Sigmoid colon (tissue), 6 donors: ENCODE measurements at regions not wholly inside any gene's neighbourhood (a gene's known extent, or its start where the extent isn't known, plus 50 kb on each side); places are given as distances from the start of the nearest gene placed in this dataset.

Experiments
- DNase-seq: peaks from one replicate; pipeline ENCODE4 v3.0.0-alpha.2; 2019
- H3K27ac ChIP-seq, 4 donors: fragments of 200-600 bp; sonication (generic); one replicate each; pipeline ENCODE4 v1.5.1; 2016 to 2019; ENCODE audit warnings: mild to moderate bottlenecking in 1 of 4
- H3K27me3 ChIP-seq, 3 donors: fragments of 200-600 bp; sonication (generic); one replicate each; pipeline ENCODE4 v1.5.1; 2019; ENCODE audit warnings: mild to moderate bottlenecking in 1 of 3
- H3K36me3 ChIP-seq, 4 donors: fragments of 200-600 bp; sonication (generic); one replicate each; pipeline ENCODE4 v1.5.1; 2016 to 2019
- H3K4me1 ChIP-seq, 4 donors: fragments of 200-600 bp; sonication (generic); one replicate each; pipeline ENCODE4 v1.5.1; 2017 to 2019
- H3K4me3 ChIP-seq, 4 donors: fragments of 200-600 bp; sonication (generic); one replicate each; pipeline ENCODE4 v1.5.1; 2017 to 2019; ENCODE audit warnings: mild to moderate bottlenecking in 2 of 4, moderate library complexity in 1 of 4
- H3K9me3 ChIP-seq, 4 donors: fragments of 200-600 bp in 3 of 4; sonication (generic) in 3 of 4; one replicate each; pipeline versions ENCODE4 v1.5.1 to v1.6.1; 2013 to 2019
- CTCF ChIP-seq, 4 experiments: fragments of 450-650 bp in 3 of 4; fragments of 200-600 bp in 1 of 4; IDR thresholded peaks; one replicate each; pipeline ENCODE4 v1.5.1; 2016 to 2019; ENCODE audit warnings: antibody characterized with exemption in 4 of 4, mild to moderate bottlenecking in 3 of 4, moderate library complexity in 2 of 4
- EP300 ChIP-seq, 4 donors: sonication (generic); formaldehyde crosslinking; IDR thresholded peaks; one replicate each; pipeline ENCODE4 v1.6.1; 2017; ENCODE audit warnings: antibody characterized with exemption in 4 of 4
- POLR2A ChIP-seq, 2 donors: fragments of 450-650 bp; IDR thresholded peaks; one replicate each; pipeline ENCODE4 v1.6.1; 2016; ENCODE audit warnings: antibody characterized with exemption in 2 of 2, mild to moderate bottlenecking in 2 of 2, moderate library complexity in 2 of 2
- POLR2AphosphoS5 ChIP-seq, 4 donors: sonication (generic); formaldehyde crosslinking; IDR thresholded peaks; one replicate each; pipeline ENCODE4 v1.6.1; 2017; ENCODE audit warnings: antibody characterized with exemption in 4 of 4
- WGBS, 2 donors: extraction: QIAGEN DNeasy Blood & Tissue Kit; methylation state at CpG; one replicate each; pipeline ENCODE4 v1.1.7; 2013; 5-methylcytosine and 5-hydroxymethylcytosine counted together
- intact Hi-C: fragments of 100-400 bp; cut with DNase I; formaldehyde crosslinking; loops from one replicate; pipeline ENCODE4 v1.15.1; 2023
- donor health status: healthy with polysubstance abuse.
- donor health status: healthy.

DNA sequence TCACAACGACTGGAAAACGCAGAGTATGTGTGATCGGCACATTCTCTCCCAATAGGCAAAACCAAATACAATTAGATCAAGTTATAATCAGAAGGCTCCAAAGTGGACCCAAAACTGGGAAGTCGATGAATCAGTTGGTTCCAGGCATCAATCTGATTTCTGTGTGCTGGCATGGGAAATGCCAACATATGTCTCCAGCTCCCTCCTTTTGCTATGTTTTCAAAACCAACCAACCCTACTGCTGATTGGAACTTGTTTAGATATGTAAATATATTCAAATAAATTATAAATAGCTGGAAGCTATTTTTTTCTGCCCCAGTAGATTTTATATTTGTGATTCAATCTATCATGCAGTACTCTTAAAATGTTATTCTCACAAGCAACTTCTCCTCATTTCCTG, 284.2 kb downstream of the HS3ST3B1 start:
- no peak overlapping the region for H3K4me3 ChIP-seq
- no peaks in the 10 kb centered on the region for H3K36me3 ChIP-seq
- DNase-seq, result no peak
- H3K9me3 ChIP-seq, result no peaks in the 10 kb centered on the region
- no peak overlapping the region for H3K27ac ChIP-seq
- H3K4me1 ChIP-seq, result no peaks in the 10 kb centered on the region
- TF ChIP-seq POLR2A (IDR thresholded peaks at IDR 0.05) (no peak), CTCF (IDR thresholded peaks at IDR 0.05) (no peak), POLR2AphosphoS5 (IDR thresholded peaks at IDR 0.05) (no peak), EP300 (IDR thresholded peaks at IDR 0.05) (no peak)
- H3K27me3 ChIP-seq, result no peaks in the 10 kb centered on the region
- intact Hi-C loops, result no loop called here
- 88 to 93% methylated on average over 4 of the region's 4 CpGs for WGBS, 2 donors

DNA sequence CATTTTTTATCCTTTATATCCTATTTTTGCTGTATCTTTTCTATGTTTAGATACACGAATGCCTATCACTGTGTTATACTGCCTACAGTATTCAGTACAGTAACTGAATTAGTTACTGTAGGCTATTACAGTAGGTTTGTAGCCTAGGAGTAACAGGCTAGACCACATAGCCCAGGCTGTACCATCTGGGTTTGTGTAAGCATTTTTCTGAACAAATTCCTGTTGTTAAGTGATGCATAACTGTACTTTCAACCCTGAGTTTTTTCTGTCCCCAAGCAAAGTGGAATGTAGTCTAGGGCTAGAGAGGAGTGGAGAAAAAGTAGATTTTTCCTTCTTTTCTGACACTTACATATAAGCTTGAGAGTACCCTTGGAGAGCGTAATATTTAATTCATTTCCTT, 282.1 kb downstream of the HS3ST3B1 start:
- TF ChIP-seq EP300 (IDR thresholded peaks at IDR 0.05), result no peak
- no peak for TF ChIP-seq CTCF (IDR thresholded peaks at IDR 0.05)
- no peak for TF ChIP-seq POLR2AphosphoS5 (IDR thresholded peaks at IDR 0.05)
- TF ChIP-seq POLR2A (IDR thresholded peaks at IDR 0.05), result no peak
- H3K4me3 ChIP-seq, result no peak overlapping the region
- WGBS, 2 donors, result 96 to 97% methylated on average over 2 of the region's 2 CpGs
- intact Hi-C loops, result no loop called here
- no peaks in the 10 kb centered on the region for H3K4me1 ChIP-seq
- no peak overlapping the region for H3K27ac ChIP-seq
- DNase-seq, result no peak
- no peaks in the 10 kb centered on the region for H3K27me3 ChIP-seq
- no peaks in the 10 kb centered on the region for H3K9me3 ChIP-seq
- H3K36me3 ChIP-seq, result no peaks in the 10 kb centered on the region

DNA sequence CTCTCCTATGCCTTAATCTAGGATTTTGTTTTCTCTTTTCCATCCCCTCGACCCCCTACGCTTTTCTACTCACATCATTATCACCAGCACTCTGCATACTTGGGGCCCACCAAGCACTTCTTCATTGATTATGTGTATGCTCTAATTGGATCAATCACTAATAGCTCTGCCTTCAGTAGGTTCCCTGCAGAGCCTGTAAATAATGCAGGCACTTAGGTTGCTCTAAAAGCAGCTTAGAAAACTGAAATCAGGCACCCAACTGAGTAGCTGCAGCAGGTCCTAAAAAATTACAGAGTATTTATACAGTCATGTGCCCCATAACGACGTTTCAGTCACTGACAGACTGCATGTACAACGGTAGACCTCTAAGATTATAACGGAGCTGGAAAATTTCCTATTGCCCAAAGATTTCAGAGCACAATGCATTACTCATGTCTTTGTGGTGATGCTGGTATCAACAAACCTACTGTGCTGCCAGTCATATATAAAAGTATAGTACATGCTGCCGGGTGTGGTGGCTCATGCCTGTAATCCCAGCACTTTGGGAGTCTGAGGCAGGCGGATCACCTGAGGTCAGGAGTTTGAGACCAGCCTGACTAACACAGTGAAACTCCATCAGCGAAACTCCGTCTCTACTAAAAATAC, 280.4 kb downstream of the HS3ST3B1 start:
- no peak for DNase-seq
- intact Hi-C loops, result no loop called here
- TF ChIP-seq CTCF (IDR thresholded peaks at IDR 0.05) (no peak), POLR2AphosphoS5 (IDR thresholded peaks at IDR 0.05) (no peak), POLR2A (IDR thresholded peaks at IDR 0.05) (no peak), EP300 (IDR thresholded peaks at IDR 0.05) (no peak)
- peaks cover 0 to 3% (median 0%) of the 10 kb centered on the region in 3 donors for H3K27me3 ChIP-seq
- H3K36me3 ChIP-seq, result no peaks in the 10 kb centered on the region
- H3K4me3 ChIP-seq, result no peak overlapping the region
- H3K27ac ChIP-seq, result no peak overlapping the region
- no peaks in the 10 kb centered on the region for H3K9me3 ChIP-seq
- WGBS, 2 donors, result 85 to 87% methylated on average over 10 of the region's 10 CpGs
- H3K4me1 ChIP-seq, result no peaks in the 10 kb centered on the region

- H3K27ac ChIP-seq, result no peak overlapping the region
- H3K27me3 ChIP-seq, result peaks cover 0 to 3% (median 0%) of the 10 kb centered on the region in 3 donors
- no peak for DNase-seq
- H3K9me3 ChIP-seq, result no peaks in the 10 kb centered on the region
- intact Hi-C loops, result no loop called here
- TF ChIP-seq EP300 (IDR thresholded peaks at IDR 0.05) (no peak), POLR2AphosphoS5 (IDR thresholded peaks at IDR 0.05) (no peak), POLR2A (IDR thresholded peaks at IDR 0.05) (no peak), CTCF (IDR thresholded peaks at IDR 0.05) (no peak)
- 75 to 80% methylated on average over 5 of the region's 5 CpGs for WGBS, 2 donors
- no peaks in the 10 kb centered on the region for H3K4me1 ChIP-seq
- H3K36me3 ChIP-seq, result no peaks in the 10 kb centered on the region
- H3K4me3 ChIP-seq, result no peak overlapping the region
Measured at GRCh38 chr17:14580499-14580898, 279.6 kb downstream of the HS3ST3B1 start.

DNA sequence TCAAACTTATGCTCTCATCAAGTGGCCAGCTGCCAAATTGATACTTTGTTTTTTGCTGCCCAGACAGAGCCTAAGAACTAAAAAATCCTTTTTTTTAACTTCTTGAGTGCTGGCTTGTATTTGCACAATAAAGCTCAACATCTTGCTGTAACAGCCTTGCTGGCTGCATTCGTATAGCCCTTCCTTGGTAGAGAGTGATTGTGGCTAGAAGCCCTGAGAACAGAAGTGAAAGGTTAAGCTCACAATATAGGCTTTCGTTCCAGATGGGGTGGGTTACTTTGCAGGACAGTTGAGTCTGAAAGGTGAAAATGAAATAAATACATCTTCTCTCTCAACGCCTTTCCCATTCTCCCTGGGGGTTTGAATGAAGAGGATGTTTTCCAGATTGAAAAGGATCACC, 278.8 kb downstream of the HS3ST3B1 start:
- Histone ChIP-seq H3K27ac (no peak overlapping the region), H3K27me3 (peaks cover 0 to 3% (median 0%) of the 10 kb centered on the region in 3 donors), H3K9me3 (no peaks in the 10 kb centered on the region), H3K4me1 (no peaks in the 10 kb centered on the region), H3K4me3 (no peak overlapping the region), H3K36me3 (no peaks in the 10 kb centered on the region)
- no peak for DNase-seq
- TF ChIP-seq CTCF (IDR thresholded peaks at IDR 0.05) (no peak), POLR2AphosphoS5 (IDR thresholded peaks at IDR 0.05) (no peak), POLR2A (IDR thresholded peaks at IDR 0.05) (no peak), EP300 (IDR thresholded peaks at IDR 0.05) (no peak)
- intact Hi-C loops, result no loop called here
- WGBS, 2 donors, result 71% methylated on average over 3 of the region's 3 CpGs
